ENCODE measurements at regions not wholly inside any gene's neighbourhood (a gene's known extent, or its start where the extent isn't known, plus 50 kb on each side); places are given as distances from the start of the nearest gene placed in this dataset.

- no peak for DNase-seq
Measured at GRCh38 chr1:234932106-234932505, 196.5 kb downstream of the TOMM20 start.

- DNase-seq = no peak
Measured at GRCh38 chr1:234931404-234931973, 197.1 kb downstream of the TOMM20 start.

- DNase-seq = no peak
Measured at GRCh38 chr1:234929369-234929768, 199.3 kb downstream of the TOMM20 start.

- DNase-seq = no peak
Measured at GRCh38 chr1:234928642-234929041, 200.0 kb downstream of the TOMM20 start.

GRCh38 chr1:234927971-234928640 lies 200.5 kb downstream of the TOMM20 start:
- DNase-seq = no peak

- no peak for DNase-seq
Measured at GRCh38 chr1:234927312-234927970, 201.2 kb downstream of the TOMM20 start.

- no peak for DNase-seq
Measured at GRCh38 chr1:234926559-234927311, 201.9 kb downstream of the TOMM20 start.

- DNase-seq = no peak
Measured at GRCh38 chr1:234926264-234926558, 202.4 kb downstream of the TOMM20 start.

- DNase-seq = no peak
Measured at GRCh38 chr1:234925440-234926263, 203.0 kb downstream of the TOMM20 start.

- no peak for DNase-seq
Measured at GRCh38 chr1:234924450-234925355, 203.9 kb downstream of the TOMM20 start.

- DNase-seq = no peak
Measured at GRCh38 chr1:234923626-234924025, 205.0 kb downstream of the TOMM20 start.

- DNase-seq = no peak
Measured at GRCh38 chr1:234922987-234923386, 205.7 kb downstream of the TOMM20 start.

GRCh38 chr1:234921266-234922062 lies 207.2 kb downstream of the TOMM20 start:
- DNase-seq = no peak

GRCh38 chr1:234920843-234921140 lies 207.8 kb downstream of the TOMM20 start:
- no peak for DNase-seq

GRCh38 chr1:234920136-234920842 lies 208.3 kb downstream of the TOMM20 start:
- DNase-seq = no peak

GRCh38 chr1:234918961-234919761 lies 209.5 kb downstream of the TOMM20 start:
- no peak for DNase-seq

- DNase-seq = no peak
Measured at GRCh38 chr1:234918181-234918841, 210.3 kb downstream of the TOMM20 start.

- DNase-seq = no peak
Measured at GRCh38 chr1:234917495-234918180, 211.0 kb downstream of the TOMM20 start.

All from SIG-M5 (cell line).